ENCODE measurements at regions not wholly inside any gene's neighbourhood (a gene's known extent, or its start where the extent isn't known, plus 50 kb on each side); places are given as distances from the start of the nearest gene placed in this dataset.
"Not testable (repeated sequence)": the region's sequence is repeated elsewhere in the genome, so short reads cannot be mapped to it uniquely, and the experiment has no call there.

DNA sequence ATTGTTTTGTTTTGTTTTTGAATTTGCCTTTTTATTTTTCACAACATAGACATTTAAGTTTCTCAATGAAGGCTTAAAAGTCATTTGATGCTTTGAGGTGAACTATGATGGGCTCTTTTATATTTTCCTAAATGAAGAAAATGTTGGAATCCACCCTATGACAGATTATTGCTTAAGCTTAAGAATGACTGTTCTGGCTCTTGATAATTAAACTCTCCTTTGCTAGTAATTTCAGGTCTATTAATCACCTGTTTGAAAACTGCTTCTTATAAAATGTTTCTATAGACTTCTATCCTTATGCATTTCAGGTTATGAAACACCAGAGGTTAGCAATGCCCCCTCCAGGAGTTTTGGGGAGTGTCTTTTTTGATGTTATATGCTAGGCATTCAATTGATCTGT is 424.1 kb upstream of the DYNLRB2 start:
- no peak for DNase-seq

DNA sequence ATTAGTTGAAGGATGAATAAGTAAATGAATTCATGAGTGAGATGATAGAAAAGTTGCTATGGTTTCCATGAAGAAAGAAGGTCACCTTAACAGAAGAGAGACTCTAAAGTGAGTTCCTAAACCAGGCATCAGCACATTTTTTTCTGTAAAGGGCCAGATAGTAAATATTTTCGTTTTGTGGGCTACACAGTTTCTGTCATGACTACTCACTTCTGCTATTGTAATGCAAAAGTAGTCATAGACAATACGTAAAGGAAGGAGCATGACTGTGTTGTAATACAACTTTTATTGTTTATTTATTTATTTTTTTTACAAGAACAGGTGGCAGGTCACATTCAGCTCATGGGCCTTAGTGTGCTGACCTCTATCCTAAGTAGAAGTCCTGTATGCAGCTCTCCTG is 426.1 kb upstream of the DYNLRB2 start:
- no peak for DNase-seq

DNA sequence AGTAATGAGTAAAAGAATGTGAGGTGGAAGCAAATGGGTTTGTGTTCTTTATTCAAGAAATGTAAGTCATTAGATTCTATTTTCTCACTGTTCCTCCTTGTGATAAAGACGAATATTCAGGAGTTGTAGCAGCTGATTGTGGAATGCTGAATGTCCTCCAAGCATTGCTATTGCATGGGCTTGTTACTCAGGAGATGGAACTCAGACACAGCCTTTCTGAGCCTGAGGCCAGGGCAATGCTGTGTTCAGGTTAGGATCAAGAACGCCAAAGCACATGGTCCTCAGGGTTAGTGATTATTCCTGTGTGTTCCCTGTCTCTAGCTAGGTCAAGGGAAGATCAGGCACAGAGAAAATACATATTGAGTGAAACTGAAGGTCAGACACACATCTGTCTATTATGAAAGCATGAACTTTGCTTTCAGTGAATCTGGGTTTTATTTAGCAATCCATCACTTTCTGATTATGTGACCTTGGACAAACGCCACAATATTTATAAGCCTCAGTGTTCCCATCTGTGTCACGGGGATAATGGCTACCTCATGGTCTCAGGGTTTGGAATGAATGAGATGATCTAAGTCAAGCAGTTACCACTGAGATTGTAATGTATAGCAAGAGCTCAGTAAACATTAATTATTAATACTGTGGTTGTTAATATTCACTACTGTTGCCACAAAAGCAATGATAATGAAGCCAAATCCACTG is 426.8 kb upstream of the DYNLRB2 start:
- no peak for DNase-seq

DNA sequence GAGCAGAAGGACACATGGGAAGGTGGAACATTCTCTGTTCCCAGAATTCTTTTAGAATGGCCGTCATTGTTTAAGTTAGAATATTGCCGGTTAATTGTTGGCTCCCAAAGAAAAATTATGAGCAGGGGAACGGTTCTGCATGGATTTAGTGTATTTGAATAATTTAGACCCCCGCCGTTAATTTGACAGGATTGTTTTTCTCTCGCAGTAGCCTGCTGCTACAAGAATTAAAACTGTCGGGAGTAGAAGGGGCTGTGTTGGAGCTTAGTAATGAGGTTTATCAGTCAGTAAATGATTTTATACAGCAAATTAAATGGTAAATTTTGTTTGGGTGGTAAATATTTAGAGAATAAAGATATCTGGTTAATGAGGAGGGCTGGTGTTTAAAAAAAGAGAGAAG is 431.2 kb upstream of the DYNLRB2 start:
- no peak for DNase-seq

DNA sequence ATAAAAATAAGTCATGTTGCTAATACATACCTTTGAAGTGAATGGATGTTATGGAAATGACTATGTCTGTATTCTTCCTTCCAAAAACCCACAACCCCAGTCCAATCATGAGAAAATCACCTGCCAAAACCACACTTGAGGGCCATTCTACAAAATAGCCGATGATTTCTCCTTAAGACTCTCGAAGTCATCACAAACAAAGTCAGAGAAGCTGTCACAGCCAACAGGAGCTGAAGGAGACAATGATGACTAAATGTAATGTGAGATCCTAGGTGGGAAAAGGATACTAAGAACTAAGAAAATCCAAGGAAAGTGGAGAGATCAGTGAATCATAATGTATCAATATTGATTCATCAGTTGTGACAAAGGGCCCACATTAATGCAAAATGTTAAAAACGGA is 432.9 kb upstream of the DYNLRB2 start:
- DNase-seq = no peak

DNA sequence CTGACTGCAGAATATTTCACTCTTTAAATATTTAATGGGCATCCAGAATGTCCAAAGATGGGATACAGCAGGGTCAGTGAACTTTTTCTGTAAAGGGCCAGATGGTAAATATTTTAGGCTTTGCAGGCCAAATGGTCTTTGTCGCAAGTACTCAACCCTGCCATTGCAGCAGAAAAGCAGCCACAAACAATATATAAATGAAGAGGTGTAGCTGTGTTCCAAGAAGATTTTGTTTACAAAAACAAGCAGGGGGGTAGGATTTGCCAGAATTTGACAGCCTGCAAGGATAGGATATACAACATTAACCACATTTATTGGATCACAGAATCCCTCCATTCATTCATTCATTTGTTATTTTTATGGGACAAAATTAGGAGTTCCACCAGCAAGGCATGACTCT is 435.0 kb upstream of the DYNLRB2 start:
- DNase-seq = no peak

DNA sequence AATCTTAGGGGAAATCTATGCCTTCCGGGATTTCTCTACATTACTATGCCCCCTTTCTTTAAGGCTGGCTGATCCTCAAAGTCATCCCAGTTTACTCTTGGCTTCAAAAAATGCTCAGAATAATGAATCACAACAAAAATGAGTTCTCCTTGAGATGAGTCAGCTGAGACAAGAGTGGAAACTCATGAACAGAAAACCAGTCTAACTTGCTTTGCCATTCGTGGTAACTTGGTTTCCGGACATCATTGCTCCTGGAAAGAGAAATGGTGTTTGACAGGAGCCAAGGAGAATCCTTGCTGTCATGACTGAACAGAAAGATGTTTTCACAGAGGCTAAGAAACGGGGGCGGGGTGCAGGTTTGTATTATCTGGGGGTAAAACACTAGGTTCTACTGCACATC is 435.6 kb upstream of the DYNLRB2 start:
- no peak for DNase-seq

DNA sequence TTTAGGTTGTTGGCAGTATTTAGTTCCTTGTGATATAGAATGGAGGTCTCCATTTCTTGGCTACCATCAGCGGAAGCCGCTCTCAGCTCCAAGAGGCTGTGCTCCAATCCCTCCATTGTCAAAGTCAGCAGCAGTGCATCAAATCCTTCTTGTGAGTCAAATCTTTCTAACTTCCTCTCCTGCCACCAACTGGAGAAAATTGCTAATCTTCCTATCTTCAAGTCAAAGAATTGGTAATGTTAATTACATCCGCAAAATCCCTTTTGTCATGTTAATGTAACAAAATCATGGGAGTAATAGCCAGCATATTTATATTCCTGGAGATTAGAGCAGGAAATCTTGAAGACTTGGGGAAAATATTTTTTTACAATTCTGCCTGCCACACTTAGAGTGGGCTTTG is 436.4 kb upstream of the DYNLRB2 start:
- DNase-seq = no peak

DNA sequence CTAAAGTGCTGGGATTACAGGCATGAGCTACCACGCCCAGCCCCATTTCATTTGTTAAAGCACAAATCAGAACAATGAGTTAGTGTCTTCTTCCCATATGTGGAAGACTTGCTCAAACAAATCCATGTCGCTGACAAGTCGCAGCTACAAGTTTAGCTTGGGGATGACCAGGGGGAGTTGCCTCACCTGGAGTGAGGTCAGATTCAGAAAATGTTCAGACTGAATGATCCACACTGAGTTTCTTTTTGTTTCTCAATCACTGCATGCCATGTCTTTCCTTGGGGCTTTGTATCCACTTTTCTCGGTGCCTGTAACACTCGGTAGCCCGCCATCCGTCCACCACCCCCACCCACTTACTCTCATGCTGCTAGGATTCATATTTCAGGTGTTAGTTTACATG is 437.3 kb upstream of the DYNLRB2 start:
- DNase-seq = no peak

DNA sequence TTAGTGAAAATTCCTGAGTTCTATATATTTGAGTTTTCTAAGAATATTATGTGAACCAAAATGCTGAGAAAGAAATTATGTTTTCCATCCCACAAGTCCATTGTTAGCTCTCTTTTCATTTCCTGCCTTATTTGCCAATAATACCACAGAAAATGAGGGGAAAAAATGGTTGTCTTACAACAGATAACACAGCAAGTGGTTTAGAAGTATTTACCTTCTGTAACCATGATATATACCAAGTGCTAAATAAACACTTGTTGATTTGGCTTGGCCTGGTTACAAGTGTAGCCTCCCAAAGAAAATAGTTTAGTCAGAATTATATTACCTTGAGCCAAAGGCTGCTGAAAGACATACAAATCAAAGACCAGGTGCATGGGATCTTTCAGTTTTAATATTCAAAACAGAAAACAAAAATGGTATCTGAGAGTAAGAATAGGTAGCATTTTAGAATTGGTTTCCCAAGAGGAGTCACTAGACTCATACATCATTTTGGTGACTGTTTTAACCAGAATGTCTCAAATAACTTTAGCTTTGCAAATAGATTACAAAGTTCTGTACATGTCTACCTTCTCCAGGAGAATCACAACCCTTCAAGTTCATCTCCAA is 439.8 kb upstream of the DYNLRB2 start:
- DNase-seq = no peak

DNA sequence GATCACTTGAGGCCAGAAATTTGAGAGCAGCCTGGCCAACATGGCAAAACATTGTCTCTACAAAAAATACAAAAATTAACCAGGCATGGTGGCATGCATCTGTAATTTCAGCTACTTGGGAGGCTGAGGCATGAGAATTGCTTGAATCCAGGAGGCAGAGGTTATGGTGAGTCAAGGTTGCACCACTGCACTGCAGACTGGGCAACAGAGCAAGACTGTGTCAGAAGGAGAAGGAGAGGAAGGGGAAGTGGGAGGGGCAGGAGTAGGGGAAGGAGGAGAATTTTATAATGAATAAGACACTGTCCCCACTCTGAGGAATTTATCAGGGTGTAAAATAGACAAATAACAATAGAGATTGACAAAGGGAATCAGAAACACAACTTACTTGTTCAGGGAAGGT is 440.6 kb upstream of the DYNLRB2 start:
- DNase-seq = no peak

DNA sequence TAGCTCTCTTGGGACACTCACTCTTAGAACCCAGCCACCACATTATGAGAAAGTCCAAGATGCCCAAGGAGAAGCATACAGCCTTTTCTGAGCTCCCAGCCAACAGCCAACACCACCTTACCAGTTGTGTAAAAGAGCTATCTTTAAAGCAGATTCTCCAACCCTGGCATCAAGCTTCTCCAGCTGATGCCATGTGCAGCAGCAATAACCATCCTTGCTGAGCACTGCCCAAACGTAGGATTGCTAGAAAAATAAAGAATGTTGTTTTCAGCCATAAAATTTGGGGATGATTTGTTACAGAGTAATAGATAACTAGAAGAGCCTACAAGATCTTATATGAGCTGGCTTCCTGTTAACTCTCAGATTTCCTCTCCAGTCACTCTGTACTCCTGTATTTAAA is 443.7 kb upstream of the DYNLRB2 start:
- DNase-seq = no peak

DNA sequence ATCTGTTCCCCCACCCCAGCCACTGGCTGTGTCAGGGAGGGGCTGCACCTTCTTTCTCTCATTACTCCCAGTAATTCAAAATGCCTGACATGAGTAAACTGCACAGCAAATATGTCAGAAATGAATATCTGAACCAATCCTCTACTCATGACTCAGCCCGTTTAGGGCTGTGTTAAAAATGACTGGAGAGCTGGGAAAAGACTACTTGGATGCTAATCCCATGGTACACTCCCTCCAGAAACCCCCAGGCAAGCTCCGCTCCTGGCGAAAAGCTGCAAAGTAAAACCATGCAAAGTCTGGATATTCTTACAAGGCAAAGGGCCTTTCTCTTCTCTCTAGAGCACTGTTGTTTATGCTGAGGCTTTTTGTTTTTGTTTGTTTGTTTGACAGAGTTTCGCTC is 448.1 kb upstream of the DYNLRB2 start:
- DNase-seq = no peak

DNA sequence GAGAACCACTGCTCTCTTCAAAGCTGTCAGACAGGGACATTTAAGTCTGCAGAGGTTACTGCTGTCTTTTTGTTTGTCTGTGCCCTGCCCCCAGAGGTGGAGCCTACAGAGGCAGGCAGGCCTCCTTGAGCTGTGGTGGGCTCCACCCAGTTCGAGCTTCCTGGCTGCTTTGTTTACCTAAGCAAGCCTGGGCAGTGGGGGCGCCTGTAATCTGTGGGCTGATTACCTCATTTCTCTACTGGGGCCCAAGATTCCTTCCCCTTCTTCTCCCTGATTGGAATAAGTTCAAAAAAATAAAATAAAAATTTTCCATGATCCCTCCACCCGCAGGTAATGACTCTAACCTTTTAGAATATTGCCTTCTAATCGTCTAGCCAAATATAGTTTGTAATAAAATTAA is 449.3 kb upstream of the DYNLRB2 start:
- not testable (repeated sequence) for DNase-seq

DNA sequence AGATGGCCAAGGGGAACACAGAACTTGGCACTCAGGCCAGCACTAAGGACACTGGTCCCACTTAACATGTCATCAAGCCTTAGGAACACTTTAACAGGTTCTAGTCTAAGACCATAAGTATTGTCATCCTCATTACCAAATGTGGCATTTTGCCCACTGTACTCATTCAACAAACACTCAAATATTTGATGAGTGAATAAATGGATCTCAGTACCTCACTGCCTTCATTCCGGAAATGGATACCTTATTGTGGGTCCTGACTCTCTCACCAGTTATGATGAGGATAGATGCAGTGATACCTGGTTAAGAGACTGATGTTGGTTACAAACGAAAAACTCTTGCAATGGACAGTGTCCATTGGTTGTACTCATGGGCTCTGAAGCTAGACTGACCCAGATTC is 455.2 kb upstream of the DYNLRB2 start:
- DNase-seq = no peak

DNA sequence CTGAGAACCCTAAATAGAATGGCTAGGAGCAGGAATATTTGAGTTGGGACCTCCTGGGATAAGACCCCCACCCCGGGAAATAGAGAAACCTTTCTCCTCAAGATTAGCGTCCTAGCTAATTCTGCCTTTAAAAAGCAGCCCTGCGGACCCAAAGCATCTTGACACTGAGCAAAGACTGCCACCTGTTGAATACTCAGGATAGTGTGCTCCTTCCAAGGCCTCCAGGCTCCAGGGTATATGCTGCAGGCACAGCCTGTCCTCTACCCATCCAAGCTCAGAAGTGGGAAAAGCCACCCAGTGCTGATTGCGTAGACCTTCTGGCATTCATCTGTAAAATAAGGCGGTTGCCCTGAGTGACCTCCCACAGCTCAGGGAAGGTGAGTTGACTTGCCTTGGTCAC is 456.2 kb upstream of the DYNLRB2 start:
- DNase-seq = no peak

DNA sequence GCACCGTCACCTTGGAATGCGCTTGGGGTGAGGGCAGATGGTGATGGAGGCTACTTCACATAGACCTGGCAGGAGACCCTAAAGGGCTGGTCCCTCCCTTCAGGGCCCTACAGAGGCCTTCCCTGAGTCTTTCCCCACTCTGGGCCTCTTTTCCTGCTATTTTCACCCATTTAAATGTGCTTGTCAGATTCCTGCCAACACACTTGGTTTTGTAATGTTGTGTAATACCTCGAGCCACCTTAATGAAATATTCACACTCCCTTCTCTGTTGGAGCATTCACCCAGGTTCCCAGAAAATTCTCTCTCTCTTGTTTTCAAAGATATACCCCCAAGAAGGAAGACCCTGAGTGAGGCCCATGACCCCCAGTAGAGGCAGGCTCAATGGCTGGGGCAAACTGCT is 456.6 kb upstream of the DYNLRB2 start:
- no peak for DNase-seq

DNA sequence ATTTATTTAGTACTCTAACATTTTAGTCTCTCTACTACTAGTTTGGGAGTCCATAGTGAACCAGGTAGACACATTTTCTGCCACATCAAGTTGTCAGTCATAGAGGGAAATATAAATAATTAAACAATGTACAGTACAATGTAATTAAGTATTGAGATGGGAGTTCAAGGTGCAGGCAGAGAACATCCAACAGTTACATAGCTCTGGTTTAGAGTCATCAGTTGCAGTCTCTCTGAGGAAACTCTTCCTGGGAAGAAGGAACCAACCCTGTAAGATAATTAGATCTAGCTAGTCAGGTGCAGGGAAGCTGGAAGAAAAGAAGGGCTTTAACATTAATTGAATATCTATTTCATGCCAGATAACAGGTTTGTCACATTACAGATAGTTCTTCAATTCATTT is 457.9 kb upstream of the DYNLRB2 start:
- no peak for DNase-seq

DNA sequence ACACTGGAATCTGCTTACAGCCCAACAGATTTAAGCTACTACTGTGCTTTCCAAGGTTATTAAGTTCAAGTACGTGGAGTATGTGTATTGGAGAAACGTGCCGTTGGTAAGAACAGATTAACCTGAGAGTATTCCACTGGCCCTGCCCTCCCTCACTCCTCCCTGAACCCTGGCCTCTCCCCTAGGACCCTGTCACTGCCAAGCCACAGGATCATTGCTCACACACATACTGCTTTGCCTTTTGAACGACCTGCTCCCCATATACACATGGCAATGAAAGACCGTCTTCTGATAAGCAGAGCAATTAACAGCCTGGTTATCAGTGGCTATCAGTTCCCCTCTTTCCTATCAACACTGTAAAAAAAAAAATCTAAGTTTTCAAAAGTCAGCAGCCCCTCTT is 458.9 kb upstream of the DYNLRB2 start:
- no peak for DNase-seq

DNA sequence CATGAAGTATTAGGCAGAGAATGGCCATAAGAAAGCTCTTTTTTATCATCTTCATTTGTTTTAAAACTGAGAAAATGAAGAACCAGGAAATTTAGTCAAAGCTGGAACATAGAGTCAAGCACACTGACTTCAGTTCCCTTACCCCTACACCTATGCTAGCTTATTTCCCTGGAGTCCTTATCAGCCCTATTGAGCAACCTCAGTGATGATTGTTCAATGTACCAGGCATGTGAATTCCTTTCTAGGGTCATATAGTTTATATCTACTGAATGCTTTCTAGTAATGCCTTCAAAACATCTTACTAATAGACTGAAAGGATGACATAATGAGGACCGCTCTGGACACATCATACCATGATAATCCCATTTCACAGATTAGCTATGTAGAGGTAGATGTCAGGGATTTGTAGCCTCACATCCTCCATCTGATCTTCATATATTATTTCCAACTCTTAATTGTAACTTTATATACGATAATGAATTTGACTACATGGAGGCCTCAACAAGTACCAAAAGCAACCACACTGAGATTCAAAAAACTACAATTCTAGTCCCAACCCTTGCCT is 460.4 kb upstream of the DYNLRB2 start:
- DNase-seq = no peak

DNA sequence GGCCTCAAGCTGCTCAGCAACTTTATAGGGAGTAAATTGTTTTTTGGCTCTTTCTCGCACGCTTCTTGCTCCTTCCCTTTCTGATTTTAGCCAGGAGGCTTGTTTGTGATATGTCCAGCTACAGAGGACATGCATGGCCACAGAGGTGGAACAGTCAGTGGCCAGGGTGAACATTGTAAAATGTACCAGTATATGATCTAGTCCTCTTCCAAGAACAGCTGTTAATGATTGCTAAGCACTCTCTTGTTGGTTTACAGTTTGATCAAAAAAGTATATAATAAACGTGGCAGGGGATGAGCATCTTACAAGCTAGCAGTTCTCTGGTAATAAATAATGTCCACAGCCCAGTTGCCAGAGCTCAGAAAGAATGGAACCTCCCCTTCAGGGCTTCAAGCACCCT is 461.7 kb upstream of the DYNLRB2 start:
- DNase-seq = no peak

DNA sequence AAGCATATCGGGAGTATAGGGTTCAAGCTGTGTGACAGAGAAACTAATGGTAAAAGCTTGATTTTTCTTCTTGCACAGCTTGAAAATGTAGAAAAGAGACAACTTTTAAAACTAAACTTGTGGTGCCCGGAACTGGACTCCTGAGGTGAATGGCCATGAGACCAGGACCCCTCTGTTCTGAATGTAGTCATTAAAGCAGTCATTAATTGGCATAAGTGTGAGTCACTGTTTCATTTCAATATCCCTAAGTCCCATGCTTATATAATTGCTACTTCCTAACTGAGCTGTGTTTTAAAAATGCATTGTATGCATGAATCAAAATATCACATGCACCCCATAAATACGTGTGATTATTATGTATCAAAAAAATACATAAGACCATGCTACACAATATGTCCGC is 463.1 kb upstream of the DYNLRB2 start:
- DNase-seq = no peak

DNA sequence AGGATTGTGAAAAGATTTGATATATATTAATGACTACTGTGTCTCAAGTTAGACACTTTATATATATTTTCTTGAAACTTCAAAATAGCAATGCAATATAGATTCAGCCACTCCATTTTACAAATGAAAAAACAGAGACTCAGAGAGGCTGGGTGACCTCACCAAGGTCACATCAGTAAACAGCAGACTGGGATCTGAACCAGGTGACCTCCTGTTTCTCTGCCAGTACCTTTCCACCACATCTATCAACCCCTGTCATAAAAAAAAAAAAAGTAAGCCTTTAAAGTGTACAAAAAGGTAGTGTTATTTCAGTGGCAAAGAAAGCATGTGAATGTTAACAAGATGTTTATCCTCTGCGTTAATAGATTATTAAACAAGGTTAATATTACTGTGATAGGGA is 466.5 kb upstream of the DYNLRB2 start:
- no peak for DNase-seq

DNA sequence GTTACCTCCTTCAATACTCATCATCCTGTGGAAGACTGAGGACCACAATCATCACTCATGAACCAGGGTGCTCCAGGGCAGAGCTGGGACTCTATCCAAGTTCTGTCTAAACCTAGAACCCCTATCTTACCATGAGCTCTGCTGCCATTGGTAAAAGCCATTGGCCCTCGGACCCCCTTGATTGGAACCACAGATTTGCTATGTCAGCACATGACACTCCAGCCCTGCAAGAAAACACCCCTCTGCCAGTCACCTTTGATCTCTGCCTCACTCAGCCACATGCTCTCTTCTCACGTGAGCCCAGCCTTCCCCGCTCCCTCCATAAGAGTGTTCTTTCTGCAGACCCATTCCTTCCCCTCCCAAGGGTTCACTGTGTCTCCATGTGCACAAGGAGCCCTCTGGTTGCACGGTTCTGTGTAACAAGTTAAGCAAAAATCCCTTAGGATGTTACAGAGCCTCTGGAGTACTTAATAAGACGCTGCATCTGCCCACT is 468.8 kb upstream of the DYNLRB2 start:
- no peak for DNase-seq
